IMR-90 (cell line): ENCODE measurements at regions not wholly inside any gene's neighbourhood (a gene's known extent, or its start where the extent isn't known, plus 50 kb on each side); places are given as distances from the start of the nearest gene placed in this dataset.

Experiments used
- ATAC-seq: fragments of 200-7000 bp; cut with Tn5 transposase; 2 replicates; pipeline ENCODE4 v1.9.1; 2020; ENCODE audit warnings: low read depth, mild to moderate bottlenecking, moderate library complexity
- BruUV-seq: library from RNA; stranded (reverse); fragments of 400-500 nt; replicated peaks from 2 replicates; lab custom pipeline; 2021; lab: Mats Ljungman, UMichigan
- CTCF ChIA-PET: fragments of 300-600 bp; formaldehyde crosslinking; extraction: SDS; loops from one replicate; lab custom pipeline; 2021; ENCODE audit warnings: antibody characterized with exemption; lab: Yijun Ruan, JAX
- POLR2A ChIA-PET: fragments of 300-600 bp; sonication (Branson Sonifier 250); formaldehyde crosslinking; loops from one replicate; lab custom pipeline; 2022; ENCODE audit warnings: antibody characterized with exemption; ENCODE audit not compliant: unreplicated experiment; lab: Charles Lee
- DNase-seq: peaks from one replicate; pipeline ENCODE4 v3.0.0; 2013
- H2AFZ ChIP-seq: replicated peaks from 2 replicates; pipeline ENCODE3; 2013; ENCODE audit warnings: low read length, mild to moderate bottlenecking; ENCODE audit not compliant: poor library complexity
- H2AK5ac ChIP-seq: 2 replicates; pipeline ENCODE4 v1.6.1; 2013; ENCODE audit warnings: low read depth, low read length, inconsistent platforms
- H2AK9ac ChIP-seq: replicated peaks from 2 replicates; pipeline ENCODE3; 2013; ENCODE audit warnings: mild to moderate bottlenecking, low read depth, low read length, moderate library complexity; ENCODE audit not compliant: poor library complexity
- H2BK120ac ChIP-seq: 2 replicates; pipeline ENCODE4 v1.6.1; 2013; ENCODE audit warnings: low read depth, low read length, inconsistent platforms
- H2BK15ac ChIP-seq: 3 replicates; pipeline ENCODE4 v1.6.1; 2013; ENCODE audit warnings: low read depth, low read length, inconsistent platforms
- H2BK20ac ChIP-seq: 2 replicates; pipeline ENCODE4 v1.6.1; 2013; ENCODE audit warnings: low read depth, mild to moderate bottlenecking, inconsistent platforms, low read length, moderate library complexity
- H2BK5ac ChIP-seq: 2 replicates; pipeline ENCODE4 v1.6.1; 2013; ENCODE audit warnings: mild to moderate bottlenecking, low read depth, low read length, inconsistent platforms; ENCODE audit not compliant: poor library complexity, severe bottlenecking
- H3K14ac ChIP-seq: replicated peaks from 2 replicates; pipeline ENCODE4 v1.6.1; 2013; ENCODE audit warnings: low read depth, low read length, inconsistent platforms
- H3K18ac ChIP-seq: 2 replicates; pipeline ENCODE4 v1.6.1; 2013; ENCODE audit warnings: low read depth, low read length, control low read depth
- H3K23ac ChIP-seq: 2 replicates; pipeline ENCODE4 v1.6.1; 2013; ENCODE audit warnings: low read depth, low read length, inconsistent platforms
- H3K27ac ChIP-seq: 2 replicates; pipeline ENCODE4 v1.5.1; 2013; ENCODE audit warnings: mild to moderate bottlenecking, control low read depth, low read length; ENCODE audit not compliant: insufficient read depth
- H3K27me3 ChIP-seq: 2 replicates; pipeline ENCODE4 v1.6.1; 2013; ENCODE audit warnings: low read length; ENCODE audit not compliant: control insufficient read depth, insufficient read depth
- H3K36me3 ChIP-seq: 2 replicates; pipeline ENCODE4 v1.6.1; 2013; ENCODE audit warnings: low read length, mixed read lengths; ENCODE audit not compliant: control insufficient read depth, insufficient read depth
- H3K4ac ChIP-seq: 2 replicates; pipeline ENCODE4 v1.6.1; 2013; ENCODE audit warnings: low read depth, low read length, inconsistent platforms
- H3K4me1 ChIP-seq: 2 replicates; pipeline ENCODE4 v1.6.1; 2013; ENCODE audit warnings: low read length, mixed read lengths; ENCODE audit not compliant: control insufficient read depth, insufficient read depth
- H3K4me2 ChIP-seq: 2 replicates; pipeline ENCODE4 v1.6.1; 2013; ENCODE audit warnings: low read depth, mild to moderate bottlenecking, control low read depth, low read length, moderate library complexity
- H3K4me3 ChIP-seq: 2 replicates; pipeline ENCODE4 v1.5.1; 2013; ENCODE audit warnings: low read depth, mild to moderate bottlenecking, control low read depth, low read length, moderate library complexity; ENCODE audit not compliant: insufficient read depth
- H3K56ac ChIP-seq: 2 replicates; pipeline ENCODE4 v1.6.1; 2013; ENCODE audit warnings: low read length, inconsistent platforms; ENCODE audit not compliant: insufficient read depth; ENCODE audit errors: extremely low read depth
- H3K79me1 ChIP-seq, 2 experiments: 2 replicates each; pipeline ENCODE4 v1.6.1; 2013; ENCODE audit warnings: low read length in 2 of 2, inconsistent platforms in 1 of 2, low read depth in 1 of 2
- H3K9ac ChIP-seq: 2 replicates; pipeline ENCODE4 v1.6.1; 2013; ENCODE audit warnings: low read depth, low read length, control low read depth
- H3K9me1 ChIP-seq: 2 replicates; pipeline ENCODE4 v1.6.1; 2013; ENCODE audit warnings: low read length, inconsistent platforms; ENCODE audit not compliant: insufficient read depth
- H3K9me3 ChIP-seq: 2 replicates; pipeline ENCODE4 v1.6.1; 2013; ENCODE audit warnings: low read length; ENCODE audit not compliant: control insufficient read depth, insufficient read depth
- H4K20me1 ChIP-seq: 2 replicates; pipeline ENCODE4 v1.6.1; 2013; ENCODE audit warnings: low read length, inconsistent platforms; ENCODE audit not compliant: insufficient read depth
- H4K5ac ChIP-seq: 2 replicates; pipeline ENCODE4 v1.6.1; 2013; ENCODE audit warnings: mild to moderate bottlenecking, low read depth, low read length, control low read depth
- H4K8ac ChIP-seq, 2 experiments: 2 replicates each; pipeline ENCODE4 v1.6.1; 2013; ENCODE audit warnings: low read depth in 2 of 2, low read length in 2 of 2, control low read depth in 1 of 2, inconsistent platforms in 1 of 2
- H4K91ac ChIP-seq: 2 replicates; pipeline ENCODE4 v1.6.1; 2013; ENCODE audit warnings: low read depth, low read length, inconsistent platforms; ENCODE audit not compliant: insufficient read depth
- BHLHE40 ChIP-seq: fragments of 150-350 bp; IDR thresholded peaks from 2 replicates; pipeline ENCODE4 v1.6.1; 2016; ENCODE audit warnings: mild to moderate bottlenecking, low read depth, low read length
- CEBPB ChIP-seq: IDR thresholded peaks from 2 replicates; pipeline ENCODE4 v1.6.1; 2012; ENCODE audit warnings: low read depth, low read length, improper control_type of control experiment
- CHD1 ChIP-seq: IDR thresholded peaks from 2 replicates; pipeline ENCODE4 v1.6.1; 2012; ENCODE audit warnings: low read depth, low read length, improper control_type of control experiment
- FOS ChIP-seq: fragments of 150-350 bp; IDR thresholded peaks from 2 replicates; pipeline ENCODE4 v1.6.1; 2016; ENCODE audit warnings: low read depth, low read length
- MAFK ChIP-seq: IDR thresholded peaks from 2 replicates; pipeline ENCODE4 v1.6.1; 2012; ENCODE audit warnings: low read depth, low read length, improper control_type of control experiment
- POLR2A ChIP-seq: IDR thresholded peaks from 2 replicates; pipeline ENCODE4 v1.6.1; 2012; ENCODE audit warnings: mild to moderate bottlenecking, low read depth, low read length
- RAD21 ChIP-seq: IDR thresholded peaks from 2 replicates; pipeline ENCODE4 v1.6.1; 2012; ENCODE audit warnings: low read length, improper control_type of control experiment
- USF2 ChIP-seq: fragments of 150-350 bp; IDR thresholded peaks from 2 replicates; pipeline ENCODE4 v1.6.1; 2017; ENCODE audit warnings: mild to moderate bottlenecking, antibody characterized with exemption, low read length, low read depth
- WGBS, 2 experiments: methylation state at CpG; one replicate each; pipeline versions ENCODE4 v1.1.5 to v1.1.7; 2013; ENCODE audit warnings: missing lambda C conversion rate in 2 of 2; ENCODE audit not compliant: insufficient read length in 1 of 2; ENCODE audit errors: extremely low coverage in 2 of 2; 5-methylcytosine and 5-hydroxymethylcytosine counted together
- dilution Hi-C: fragments of 300-500 bp; cut with HindIII; formaldehyde crosslinking; loops from one replicate; pipeline ENCODE4 v1.14.3; 2018; ENCODE audit warnings: low sequenced_read_pairs; ENCODE audit not compliant: unreplicated experiment
- in situ Hi-C: fragments of 300-500 bp; cut with MboI; formaldehyde crosslinking; loops from 3 replicates; pipeline ENCODE4 v1.14.3; 2019; ENCODE audit warnings: low sequenced_read_pairs, inconsistent platforms, mixed read lengths
- intact Hi-C: fragments of 100-400 bp; cut with micrococcal nuclease; formaldehyde crosslinking; loops from 2 replicates; pipeline ENCODE4 v1.10.0; 2022
- TF ChIP-seq, protein P1 (sequence below): fragments of 150-350 bp; IDR thresholded peaks from 2 replicates; pipeline ENCODE4 v1.6.1; 2016; ENCODE audit warnings: low read depth, mild to moderate bottlenecking, low read length, moderate library complexity, borderline replicate concordance
- TF ChIP-seq, protein P2 (sequence below): conservative IDR thresholded peaks from 2 replicates; pipeline ENCODE4 v1.5.1; 2012; ENCODE audit warnings: mild to moderate bottlenecking, low read depth, low read length, improper control_type of control experiment

- no peak for DNase-seq
- H3K18ac ChIP-seq = no peak overlapping the region
- dilution Hi-C loops (no loop called here), intact Hi-C loops (no loop called here), in situ Hi-C loops (no loop called here)
- no peak overlapping the region for H3K23ac ChIP-seq
- no peak overlapping the region for H3K4ac ChIP-seq
- no peak overlapping the region for H4K5ac ChIP-seq
- no CpG with 5 or more reads among the region's 3 CpGs for WGBS, 2 experiments
- no peak overlapping the region for H3K27ac ChIP-seq
- H3K9me3 ChIP-seq = peaks cover 2% of the 10 kb centered on the region; the same call in 1 of the 2 replicates
- H3K9ac ChIP-seq = no peak overlapping the region
- H3K4me2 ChIP-seq = no peak overlapping the region
- H2BK15ac ChIP-seq = no peak overlapping the region
- no peak overlapping the region for H3K14ac ChIP-seq
- H4K91ac ChIP-seq = no peak overlapping the region
- H3K56ac ChIP-seq = no peak overlapping the region
- no peak overlapping the region for H2BK5ac ChIP-seq
- no peak overlapping the region for H4K8ac ChIP-seq
- H3K36me3 ChIP-seq = no peaks in the 10 kb centered on the region
- H3K79me1 ChIP-seq = no peaks in the 10 kb centered on the region
- ATAC-seq = no peak
- H3K4me1 ChIP-seq = no peaks in the 10 kb centered on the region
- H2AK9ac ChIP-seq = no peak overlapping the region
- H2AFZ ChIP-seq = no peak overlapping the region
- ChIA-PET POLR2A (no interaction called here), CTCF (interaction anchor here (0.6 to 0.8 kb wide), 2 partner anchors 19 to 29 kb away, joined by 3 to 5 read pairs; no protein-coding TSS in a partner anchor)
- no peak overlapping the region for H2AK5ac ChIP-seq
- H2BK20ac ChIP-seq = no peak overlapping the region
- no peak for TF ChIP-seq POLR2A
- TF ChIP-seq USF2 = no peak
- TF ChIP-seq FOS = no peak
- TF ChIP-seq BHLHE40 = no peak
- TF ChIP-seq CHD1 = no peak
- TF ChIP-seq, protein P1, sequence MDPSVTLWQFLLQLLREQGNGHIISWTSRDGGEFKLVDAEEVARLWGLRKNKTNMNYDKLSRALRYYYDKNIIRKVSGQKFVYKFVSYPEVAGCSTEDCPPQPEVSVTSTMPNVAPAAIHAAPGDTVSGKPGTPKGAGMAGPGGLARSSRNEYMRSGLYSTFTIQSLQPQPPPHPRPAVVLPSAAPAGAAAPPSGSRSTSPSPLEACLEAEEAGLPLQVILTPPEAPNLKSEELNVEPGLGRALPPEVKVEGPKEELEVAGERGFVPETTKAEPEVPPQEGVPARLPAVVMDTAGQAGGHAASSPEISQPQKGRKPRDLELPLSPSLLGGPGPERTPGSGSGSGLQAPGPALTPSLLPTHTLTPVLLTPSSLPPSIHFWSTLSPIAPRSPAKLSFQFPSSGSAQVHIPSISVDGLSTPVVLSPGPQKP = no peak
- TF ChIP-seq, protein P2, sequence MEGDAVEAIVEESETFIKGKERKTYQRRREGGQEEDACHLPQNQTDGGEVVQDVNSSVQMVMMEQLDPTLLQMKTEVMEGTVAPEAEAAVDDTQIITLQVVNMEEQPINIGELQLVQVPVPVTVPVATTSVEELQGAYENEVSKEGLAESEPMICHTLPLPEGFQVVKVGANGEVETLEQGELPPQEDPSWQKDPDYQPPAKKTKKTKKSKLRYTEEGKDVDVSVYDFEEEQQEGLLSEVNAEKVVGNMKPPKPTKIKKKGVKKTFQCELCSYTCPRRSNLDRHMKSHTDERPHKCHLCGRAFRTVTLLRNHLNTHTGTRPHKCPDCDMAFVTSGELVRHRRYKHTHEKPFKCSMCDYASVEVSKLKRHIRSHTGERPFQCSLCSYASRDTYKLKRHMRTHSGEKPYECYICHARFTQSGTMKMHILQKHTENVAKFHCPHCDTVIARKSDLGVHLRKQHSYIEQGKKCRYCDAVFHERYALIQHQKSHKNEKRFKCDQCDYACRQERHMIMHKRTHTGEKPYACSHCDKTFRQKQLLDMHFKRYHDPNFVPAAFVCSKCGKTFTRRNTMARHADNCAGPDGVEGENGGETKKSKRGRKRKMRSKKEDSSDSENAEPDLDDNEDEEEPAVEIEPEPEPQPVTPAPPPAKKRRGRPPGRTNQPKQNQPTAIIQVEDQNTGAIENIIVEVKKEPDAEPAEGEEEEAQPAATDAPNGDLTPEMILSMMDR = no peak
- no peak for TF ChIP-seq MAFK
- no peak for TF ChIP-seq RAD21
- no peak for TF ChIP-seq CEBPB
- BruUV-seq = no TSS peak
- no peaks in the 10 kb centered on the region for H3K9me1 ChIP-seq
- H4K20me1 ChIP-seq = no peaks in the 10 kb centered on the region
- H3K4me3 ChIP-seq = no peak overlapping the region
- peaks cover 24% of the 10 kb centered on the region for H3K27me3 ChIP-seq
- H2BK120ac ChIP-seq = no peak overlapping the region
Observed at GRCh38 chr14:51182131-51182565, 57.9 kb upstream of the TMX1 start.
